ENCODE measurements at regions not wholly inside any gene's neighbourhood (a gene's known extent, or its start where the extent isn't known, plus 50 kb on each side); places are given as distances from the start of the nearest gene placed in this dataset.

- TF ChIP-seq RAD21 (IDR thresholded peaks at IDR 0.05; ENCODE audit: low read length): no peak
- no peak for TF ChIP-seq CTCF (conservative IDR thresholded peaks at IDR 0.05; ENCODE audit: low read depth, low read length)
- TF ChIP-seq POLR2A (IDR thresholded peaks at IDR 0.05; ENCODE audit: low read depth, low read length): no peak
- TF ChIP-seq SMC3 (IDR thresholded peaks at IDR 0.05; ENCODE audit: low read depth, low read length): no peak
- TF ChIP-seq RCOR1 (IDR thresholded peaks at IDR 0.05; ENCODE audit: insufficient replicate concordance, low read length): no peak
- TF ChIP-seq RFX5 (IDR thresholded peaks at IDR 0.05; ENCODE audit: low read depth, low read length): no peak
- no peak for TF ChIP-seq CEBPB (IDR thresholded peaks at IDR 0.05; ENCODE audit: low read depth, low read length)
- TF ChIP-seq MXI1 (IDR thresholded peaks at IDR 0.05; ENCODE audit: borderline replicate concordance, low read depth, low read length): no peak
- no peak for TF ChIP-seq FOS (IDR thresholded peaks at IDR 0.05; ENCODE audit: low read depth, low read length)
- TF ChIP-seq ELK1 (IDR thresholded peaks at IDR 0.05; ENCODE audit: borderline replicate concordance, low read depth, low read length): no peak
- no peak for TF ChIP-seq NFE2L2 (IDR thresholded peaks at IDR 0.05; ENCODE audit: low read depth, low read length)
- no peak for TF ChIP-seq CHD1 (IDR thresholded peaks at IDR 0.05; ENCODE audit: low read depth, low read length)
Observed at GRCh38 chr13:34762312-34762711, 179.8 kb upstream of the NBEA start.

All from IMR-90 (cell line).